NCI-H69 (cell line): ENCODE measurements at regions not wholly inside any gene's neighbourhood (a gene's known extent, or its start where the extent isn't known, plus 50 kb on each side); places are given as distances from the start of the nearest gene placed in this dataset.
A peak's percentile ranks its signal among the peaks of the same experiment; 100 is the strongest.
"Not testable (repeated sequence)": the region's sequence is repeated elsewhere in the genome, so short reads cannot be mapped to it uniquely, and the experiment has no call there.

Experiments
- DNase-seq: peaks from one replicate; lab custom pipeline; 2025; lab: John Stamatoyannopoulos, UW

DNA sequence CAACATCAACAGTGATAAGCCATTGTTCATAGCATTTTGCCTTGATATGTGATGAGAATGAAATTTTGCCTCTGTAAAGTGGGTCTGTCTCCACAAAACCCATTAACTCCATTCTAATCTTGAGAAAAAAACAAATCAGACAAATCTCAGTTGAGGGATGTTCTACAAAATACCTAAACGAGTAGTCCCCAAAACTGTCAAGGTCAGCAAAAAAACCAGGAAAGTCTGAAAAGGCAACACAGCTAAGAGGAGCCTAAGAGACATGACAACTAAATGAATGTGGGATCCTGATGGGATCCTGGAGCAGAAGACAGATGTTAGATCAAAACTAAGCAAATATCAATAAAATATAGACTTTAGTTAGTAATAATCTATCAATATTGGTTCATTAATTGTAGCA is 431.6 kb upstream of the SPTLC3 start:
- no peak for DNase-seq

DNA sequence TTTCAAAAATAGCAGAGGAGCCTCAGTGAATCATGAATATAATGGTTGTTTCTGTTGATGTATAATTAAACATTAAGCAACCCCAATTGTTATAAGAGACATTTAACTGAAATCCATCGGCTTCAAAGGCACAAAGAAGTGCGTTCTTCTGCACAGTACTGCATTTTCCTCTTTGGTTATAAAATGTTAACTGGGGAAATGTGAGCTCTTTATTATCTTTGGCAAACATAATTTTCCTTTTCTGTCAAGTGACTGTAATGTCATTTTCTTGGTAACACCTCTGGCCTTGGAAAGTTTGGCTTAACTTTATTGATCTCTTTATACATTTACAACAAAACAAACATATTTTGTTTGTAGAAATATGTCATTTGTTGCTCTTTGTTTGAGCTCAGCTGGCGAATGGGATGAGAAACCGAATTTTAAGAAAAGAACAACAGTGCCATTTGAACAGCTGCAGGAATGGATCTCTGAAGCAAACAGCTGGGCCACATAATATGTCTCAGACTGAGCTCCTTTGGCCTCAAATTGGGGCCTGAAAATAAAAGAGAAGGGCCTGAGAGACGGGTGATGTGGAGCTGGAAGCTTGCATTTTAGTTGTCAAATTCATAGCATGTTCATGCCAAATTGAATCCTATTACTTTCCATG is 427.0 kb upstream of the SPTLC3 start:
- no peak for DNase-seq

DNA sequence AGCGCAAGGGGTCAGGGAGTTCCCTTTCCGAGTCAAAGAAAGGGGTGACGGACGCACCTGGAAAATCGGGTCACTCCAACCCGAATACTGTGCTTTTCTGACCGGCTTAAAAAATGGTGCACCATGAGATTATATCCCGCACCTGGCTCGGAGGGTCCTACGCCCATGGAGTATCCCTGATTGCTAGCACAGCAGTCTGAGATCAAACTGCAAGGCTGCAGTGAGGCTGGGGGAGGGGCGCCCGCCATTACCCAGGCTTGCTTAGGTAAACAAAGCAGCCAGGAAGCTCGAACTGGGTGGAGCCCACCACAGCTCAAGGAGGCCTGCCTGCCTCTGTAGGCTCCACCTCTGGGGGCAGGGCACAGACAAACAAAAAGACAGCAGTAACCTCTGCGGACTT is 426.1 kb upstream of the SPTLC3 start:
- DNase-seq: not testable (repeated sequence)

DNA sequence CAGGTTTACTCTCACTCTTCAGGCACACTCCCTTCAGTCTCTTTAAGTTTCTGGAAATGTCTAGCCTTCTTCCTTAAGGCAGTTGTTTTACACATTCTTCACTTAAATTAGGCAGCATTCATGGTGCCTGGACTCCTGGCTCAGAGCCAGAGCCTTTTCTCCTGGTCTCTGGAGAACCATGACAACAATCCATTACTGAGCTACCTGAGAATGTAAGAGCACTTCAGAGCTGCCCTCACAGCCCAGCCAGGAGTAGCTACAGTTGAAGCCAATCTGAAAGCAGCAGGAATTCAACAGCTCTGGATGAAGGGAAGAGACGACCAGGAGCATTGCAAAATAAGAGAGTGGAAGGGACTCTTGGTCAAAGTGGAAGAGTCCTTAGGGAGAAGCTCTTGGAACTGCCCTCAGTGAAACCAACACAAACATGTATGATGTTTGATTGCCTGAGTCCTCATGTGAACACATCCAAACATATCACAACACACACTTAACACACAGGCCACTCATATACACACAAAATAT is 416.8 kb upstream of the SPTLC3 start:
- peak; percentile 97 for DNase-seq

DNA sequence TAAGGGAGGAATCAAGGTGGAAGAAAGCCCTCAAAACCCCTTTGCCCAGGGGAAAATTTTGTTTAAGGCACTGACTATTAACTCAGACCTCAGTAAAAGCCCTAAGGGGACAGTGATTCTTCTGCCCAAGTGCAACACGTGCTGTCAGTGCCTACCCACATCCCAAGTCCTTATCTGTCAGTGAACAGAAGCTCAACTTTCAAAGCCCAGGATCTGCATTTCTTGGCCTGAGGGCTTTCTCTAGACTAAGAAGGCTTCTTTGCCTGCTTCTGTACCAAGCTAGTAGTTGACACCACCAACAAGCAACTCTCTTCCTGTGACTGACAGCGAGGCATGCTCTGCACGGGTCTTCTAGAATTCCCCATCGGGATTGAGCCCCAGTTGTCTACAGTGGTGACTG is 416.0 kb upstream of the SPTLC3 start:
- peak; percentile 29 for DNase-seq

DNA sequence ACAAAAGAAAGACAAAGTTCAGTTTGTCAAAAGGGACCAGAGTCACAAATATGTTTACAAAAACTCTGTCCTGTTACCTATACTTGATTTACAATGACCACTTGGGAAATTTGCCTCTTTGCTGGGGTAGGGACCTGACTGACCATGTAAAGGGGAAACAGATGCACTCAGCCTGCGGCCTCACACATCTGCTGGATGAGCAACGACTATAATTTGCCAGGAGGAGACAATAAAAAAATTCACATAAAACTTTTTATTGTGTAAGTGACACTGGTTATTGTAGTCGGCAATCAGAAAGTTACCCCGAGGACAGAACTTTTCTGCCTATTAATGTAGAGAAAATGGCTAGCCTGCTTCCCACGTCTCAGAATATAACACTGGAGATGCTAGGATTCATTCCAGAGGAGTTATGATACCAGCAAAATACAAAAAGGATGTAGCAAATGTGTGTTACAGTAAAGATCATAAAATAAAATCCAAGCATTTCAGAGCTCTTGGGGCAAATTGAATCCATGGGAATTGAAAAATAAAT is 415.4 kb upstream of the SPTLC3 start:
- DNase-seq: no peak

DNA sequence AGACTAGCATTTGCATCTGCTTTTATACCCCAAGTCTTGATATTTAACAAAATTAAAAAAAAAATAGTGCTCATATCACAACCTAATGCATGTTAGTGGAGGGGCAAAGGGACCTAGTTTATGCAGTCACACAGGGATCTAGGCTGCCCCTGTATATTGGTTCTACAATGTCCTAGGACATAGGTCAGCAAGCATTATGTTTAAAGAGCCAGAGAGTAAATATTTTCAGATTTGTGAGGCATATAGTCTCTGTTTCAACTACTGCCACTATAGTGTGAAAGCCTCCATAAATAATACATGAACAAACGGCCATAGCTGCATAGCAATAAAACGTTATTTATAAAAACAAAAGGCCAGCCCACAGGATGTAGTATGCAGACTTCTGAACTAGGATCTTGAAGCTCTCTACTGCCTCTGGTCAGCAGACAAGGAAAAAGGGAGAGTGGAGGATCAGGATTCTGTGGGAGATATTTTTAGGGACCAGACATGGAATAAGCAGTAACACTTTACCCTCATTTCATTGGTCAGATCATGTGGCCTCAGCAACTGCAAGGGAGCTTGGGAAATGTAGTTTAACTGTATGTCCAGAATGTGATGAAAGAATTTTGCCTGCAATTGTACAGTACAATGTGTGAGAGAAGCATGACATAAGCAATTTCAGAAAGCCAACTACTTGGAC is 414.2 kb upstream of the SPTLC3 start:
- DNase-seq: peak; percentile 80

DNA sequence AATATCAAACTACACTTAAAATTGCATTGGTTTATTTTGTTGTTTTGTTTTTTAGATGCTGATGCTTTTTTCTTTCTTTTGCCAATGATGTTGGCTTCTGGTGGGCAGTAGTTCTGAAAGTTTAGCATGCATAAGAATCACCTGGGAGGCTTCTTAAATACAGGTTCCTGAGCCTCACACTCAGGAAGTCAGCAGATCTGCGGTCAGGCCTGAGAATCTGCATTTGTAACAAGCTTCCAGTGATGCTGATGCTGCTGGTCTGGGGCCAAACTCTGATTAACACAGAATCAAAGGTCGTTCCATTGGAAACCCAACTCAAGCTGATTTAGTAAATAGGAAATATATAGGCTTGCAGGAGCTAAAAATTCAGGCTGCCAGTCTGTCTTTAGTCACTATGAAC is 412.9 kb upstream of the SPTLC3 start:
- no peak for DNase-seq

DNA sequence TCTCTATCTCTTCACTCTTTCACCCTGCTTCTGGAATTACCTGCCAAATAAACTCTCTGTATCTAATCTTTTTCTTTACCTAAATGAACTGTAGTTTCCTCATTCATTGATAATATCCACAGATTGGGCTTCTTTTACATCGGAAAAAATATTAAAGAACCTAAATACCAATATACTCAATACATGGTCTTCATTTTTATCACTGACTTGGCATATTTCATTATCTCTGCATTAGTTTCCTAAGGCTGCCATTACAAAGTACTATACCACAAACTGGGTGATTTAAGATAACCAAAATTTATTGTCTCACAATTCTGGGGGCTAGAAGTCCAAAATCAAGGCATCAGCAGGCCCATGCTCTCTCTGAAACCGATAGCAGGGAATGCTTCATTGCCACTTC is 411.9 kb upstream of the SPTLC3 start:
- no peak for DNase-seq

DNA sequence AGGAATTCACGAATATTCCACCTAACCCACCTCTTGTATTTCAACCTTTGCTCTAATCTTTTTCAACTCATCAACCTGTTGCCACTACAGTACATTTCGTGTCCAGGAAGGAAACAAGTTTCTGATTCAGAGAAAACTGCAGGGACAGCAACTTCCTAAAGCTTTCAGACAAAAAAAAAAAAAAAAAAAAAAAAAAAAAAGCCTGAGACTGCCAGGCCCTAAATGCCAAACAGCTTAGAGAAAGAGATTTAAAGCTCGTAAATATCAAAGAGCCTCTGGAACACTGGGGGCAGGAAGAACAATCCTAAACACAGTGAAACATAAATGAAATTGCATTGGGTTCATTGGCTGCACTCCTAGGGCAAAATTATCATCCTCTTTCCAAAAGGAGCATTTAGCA is 411.2 kb upstream of the SPTLC3 start:
- no peak for DNase-seq

DNA sequence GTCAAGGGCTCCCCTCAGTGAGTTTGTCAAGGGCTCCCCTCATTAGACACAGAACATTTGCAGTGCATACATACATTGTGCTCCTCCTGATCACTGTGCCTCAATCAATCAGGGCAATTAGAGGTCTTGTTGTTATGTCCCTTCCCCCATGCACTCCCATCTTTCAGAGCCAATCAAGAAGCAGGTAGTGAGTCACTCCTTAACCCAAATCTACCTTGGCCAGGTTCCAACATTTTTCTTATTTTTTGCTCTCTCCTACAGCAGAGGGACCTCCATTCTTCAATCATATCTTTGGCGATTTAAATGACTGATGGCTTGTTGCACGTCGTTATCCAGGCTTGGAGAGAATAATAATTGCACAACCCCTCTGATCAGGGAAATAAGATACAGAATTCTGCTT is 409.9 kb upstream of the SPTLC3 start:
- DNase-seq: peak; percentile 89

DNA sequence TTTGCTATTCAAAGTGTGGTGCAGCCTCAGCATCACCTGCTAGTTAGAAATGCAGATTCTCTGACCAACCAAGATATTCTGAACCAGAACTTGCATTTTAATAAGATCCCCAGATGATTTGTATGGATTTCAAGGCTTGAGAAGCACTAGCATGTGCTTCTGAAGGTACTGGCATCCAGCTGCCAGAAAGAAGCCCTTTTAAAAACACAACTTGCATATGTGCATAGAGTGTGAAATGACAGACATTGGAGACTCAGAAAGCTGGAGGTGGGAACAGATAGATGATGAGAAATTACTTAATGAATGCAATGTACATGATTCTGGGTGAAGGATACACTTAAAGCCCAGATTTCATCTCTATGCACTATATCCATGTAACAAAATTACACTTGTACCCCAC is 409.3 kb upstream of the SPTLC3 start:
- DNase-seq: peak; percentile 30

DNA sequence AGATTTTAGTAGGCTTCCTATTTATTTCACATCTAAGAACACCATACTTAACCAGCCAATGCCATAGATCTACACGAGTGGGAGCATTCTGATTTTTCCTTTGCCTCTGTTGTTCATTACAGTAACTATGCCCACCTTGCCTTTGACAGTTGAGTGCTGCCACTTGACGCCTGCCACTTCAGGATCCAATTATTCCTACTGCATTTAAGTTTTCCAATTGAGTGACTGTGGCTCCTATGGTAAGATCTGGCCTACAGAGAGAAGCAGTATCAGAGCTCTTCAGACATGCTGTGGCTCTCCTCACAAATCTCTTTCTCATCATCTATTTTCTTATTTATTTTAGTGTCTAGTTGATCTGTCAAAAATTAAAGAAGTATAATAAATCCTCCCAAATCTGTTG is 403.0 kb upstream of the SPTLC3 start:
- no peak for DNase-seq

DNA sequence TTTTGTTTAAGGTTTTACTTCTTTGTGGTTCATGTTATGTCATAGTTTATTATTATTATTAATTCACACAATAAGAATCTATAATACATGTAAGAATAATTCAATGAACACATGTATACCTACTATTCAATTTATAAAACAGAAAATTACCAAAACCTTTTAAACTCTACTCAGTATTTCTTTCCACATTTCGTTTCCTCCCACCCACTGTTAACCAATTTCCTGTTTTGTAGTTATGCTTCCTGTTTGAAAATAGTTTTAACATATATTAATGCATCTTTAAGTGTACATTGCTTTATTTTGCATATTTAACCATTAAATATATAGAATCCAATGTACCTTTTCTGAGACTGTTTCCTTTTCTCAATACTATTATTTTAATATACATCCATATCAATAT is 397.9 kb upstream of the SPTLC3 start:
- DNase-seq: no peak

DNA sequence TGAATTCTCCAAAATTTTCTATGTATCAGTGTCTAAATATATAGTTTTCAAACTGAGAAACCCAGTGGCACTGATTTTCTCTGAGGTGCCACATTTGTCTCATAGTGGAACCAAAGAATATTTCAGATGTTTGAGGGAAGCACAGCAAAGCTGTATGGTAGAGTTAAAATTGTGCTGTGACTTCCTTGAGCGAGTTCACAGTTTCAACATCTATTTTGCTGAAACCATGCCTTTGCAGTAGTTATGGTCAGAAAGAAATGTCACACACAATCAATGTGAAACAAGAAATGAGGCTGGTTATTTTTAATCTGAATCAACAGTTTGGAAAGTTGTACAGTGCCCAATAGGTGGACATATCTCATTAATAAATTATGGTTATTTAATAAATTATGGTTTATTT is 394.0 kb upstream of the SPTLC3 start:
- DNase-seq: no peak

DNA sequence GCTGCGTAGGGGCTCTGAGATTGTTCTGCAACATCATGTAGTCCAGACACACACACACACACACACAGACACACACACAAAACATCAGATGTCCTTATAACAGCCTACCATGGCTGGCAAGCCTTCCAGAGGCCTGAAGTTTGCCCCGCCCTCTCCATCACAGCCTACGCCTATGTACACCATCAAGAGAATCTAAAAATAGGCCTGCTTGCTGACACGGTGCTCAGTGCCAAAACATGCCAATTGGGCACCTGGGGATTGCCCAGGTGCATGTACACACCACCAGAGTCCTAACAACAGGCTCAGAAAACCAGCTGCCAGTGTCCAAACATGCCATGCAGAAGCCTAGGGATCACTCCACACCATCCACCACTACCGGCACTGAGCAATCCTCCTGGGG is 391.7 kb upstream of the SPTLC3 start:
- DNase-seq: peak; percentile 76

DNA sequence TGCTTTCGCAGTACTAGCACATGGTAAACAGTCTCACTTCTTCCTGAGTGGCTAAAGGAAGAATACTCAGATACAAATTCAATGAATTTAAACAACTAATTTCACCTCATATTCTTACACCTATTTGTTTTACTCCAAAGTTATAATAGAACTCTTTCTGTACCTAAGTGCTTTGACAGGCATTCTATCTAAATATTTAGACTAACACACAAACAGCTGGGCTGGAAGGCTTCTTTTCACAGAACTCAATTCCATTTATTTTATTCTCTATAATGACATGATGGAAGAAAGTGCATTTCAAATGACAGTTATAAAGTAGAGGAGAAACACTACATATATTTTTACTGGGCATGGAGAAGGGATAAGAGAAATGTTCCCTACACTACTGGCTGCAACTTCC is 384.9 kb upstream of the SPTLC3 start:
- no peak for DNase-seq

DNA sequence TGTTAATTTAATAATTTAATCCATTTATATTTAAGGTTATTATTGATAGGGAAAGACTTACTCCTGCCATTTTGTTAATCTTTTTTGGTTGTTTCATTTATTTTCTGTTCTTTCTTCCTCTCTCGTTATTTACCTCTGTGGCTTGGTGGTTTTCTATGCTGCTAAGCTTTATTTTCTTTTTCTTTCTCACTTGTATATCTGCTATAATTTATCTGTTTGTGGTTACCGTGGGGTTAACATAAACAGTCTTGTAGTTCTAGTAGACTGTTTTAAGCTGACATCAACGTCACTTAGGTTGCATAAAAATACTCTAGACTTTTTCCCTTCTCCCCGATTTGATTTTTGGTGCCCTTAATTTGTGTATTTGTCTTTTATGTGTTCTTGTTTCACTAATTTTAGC is 381.3 kb upstream of the SPTLC3 start:
- DNase-seq: no peak

DNA sequence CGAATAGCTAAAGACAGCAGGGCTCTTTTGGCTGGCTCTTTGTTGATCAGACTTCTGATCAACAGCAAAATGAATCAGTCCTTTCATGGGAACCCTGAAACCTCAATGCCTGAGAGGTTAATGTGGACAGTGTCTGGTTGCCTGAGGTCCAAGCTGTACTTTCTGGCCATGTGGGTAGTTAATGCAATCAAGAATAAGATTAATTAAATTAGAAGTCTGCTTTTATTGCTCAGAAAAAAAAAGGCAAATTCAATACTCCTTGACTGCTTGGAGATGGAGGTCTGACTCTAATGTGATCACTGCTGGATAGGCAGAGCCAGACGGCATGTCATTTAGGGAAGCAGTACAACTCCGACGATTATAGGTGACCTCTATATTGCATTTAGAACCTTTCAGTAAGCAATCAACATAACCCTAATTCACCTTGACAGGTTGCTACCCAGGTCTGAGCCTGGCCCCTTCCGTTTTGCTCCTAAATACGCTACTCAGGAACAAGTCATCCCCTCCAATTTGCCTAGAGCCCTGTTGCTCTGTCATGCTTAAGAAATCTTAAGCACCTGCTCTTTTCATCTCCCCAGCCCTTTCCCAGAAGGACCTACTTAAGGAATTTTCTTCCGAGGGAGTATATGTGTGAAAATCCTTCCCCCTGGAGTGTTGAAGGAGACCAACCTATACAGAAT is 370.0 kb upstream of the SPTLC3 start:
- DNase-seq: no peak

DNA sequence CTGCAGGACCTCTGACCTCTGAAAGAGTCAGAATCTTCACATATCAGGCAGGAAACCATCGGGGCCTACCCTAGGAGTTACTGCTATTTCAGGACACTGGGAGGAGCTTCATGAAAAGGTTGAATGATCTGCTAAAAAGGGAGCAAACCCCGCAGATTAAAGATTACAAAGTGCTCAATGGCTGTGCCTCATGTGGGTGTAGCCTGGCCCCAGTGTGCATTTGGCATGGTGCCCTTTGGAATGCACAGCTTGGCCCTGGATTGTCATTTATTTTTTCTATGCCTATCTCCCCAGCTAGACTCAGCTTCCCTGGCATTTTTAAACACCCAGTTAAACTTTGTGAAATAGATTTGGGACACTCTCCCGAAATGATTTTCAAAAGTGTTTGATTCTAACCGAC is 368.5 kb upstream of the SPTLC3 start:
- peak; percentile 60 for DNase-seq

DNA sequence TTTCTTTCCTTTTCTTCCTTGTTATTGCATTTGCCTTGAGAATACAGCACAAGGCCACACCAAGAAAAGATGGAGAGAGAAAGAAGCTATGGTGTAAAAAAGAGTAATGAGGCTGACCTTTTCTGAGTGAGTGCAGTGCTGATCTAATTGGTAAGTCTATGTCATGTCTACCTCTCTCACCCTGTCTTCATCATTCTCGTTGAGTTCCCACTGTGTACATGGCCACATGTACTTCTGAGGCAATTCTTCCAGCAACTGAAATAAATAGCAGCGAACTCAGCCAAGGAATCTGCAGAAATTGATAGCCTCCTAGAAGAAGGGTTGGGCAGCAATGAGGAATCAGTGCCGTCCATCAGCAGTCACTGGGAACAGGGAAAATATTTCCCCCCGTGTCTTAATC is 367.2 kb upstream of the SPTLC3 start:
- DNase-seq: no peak

DNA sequence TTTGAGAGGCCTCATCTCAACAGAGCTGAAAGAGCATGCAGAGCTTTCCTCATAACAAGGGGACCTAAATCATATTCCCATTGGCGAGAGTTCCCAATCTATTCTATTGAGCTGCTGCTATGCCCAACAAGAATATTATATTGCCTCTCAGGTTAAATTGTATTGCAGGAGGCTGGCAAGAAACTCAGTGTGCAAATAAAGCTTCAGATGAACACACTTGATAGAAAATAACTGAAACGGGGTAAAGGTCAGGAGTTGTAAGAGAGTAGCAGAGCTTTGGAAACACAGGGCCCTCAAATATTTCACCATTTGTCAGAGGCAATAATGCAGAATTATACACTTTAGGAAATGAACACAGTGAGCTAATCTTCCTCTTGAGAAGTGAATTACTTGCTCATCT is 364.3 kb upstream of the SPTLC3 start:
- no peak for DNase-seq

DNA sequence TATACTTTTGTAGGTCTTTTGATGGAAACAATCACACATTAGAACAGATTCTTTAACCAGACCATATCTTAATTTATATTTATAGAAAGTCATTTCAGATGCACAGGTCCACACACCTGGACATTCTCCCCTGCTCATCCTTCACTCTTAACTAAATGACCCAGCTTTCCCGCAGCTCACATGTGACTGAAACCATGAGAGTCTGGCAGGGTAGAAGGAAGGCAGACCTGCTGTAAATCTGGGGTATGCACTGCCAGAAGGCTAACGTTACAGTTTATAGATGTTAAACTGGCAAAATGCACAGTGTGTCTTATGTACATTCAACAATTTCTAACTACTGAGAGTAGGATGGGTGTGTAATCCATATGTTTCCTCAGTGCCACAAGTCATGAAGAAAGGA is 359.5 kb upstream of the SPTLC3 start:
- no peak for DNase-seq
